MCF 10A (cell line): ENCODE measurements at regions not wholly inside any gene's neighbourhood (a gene's known extent, or its start where the extent isn't known, plus 50 kb on each side); places are given as distances from the start of the nearest gene placed in this dataset.

Experiments used
- BruUV-seq: library from RNA; stranded (reverse); fragments of 400-500 nt; replicated peaks from 2 replicates; lab custom pipeline; 2021; lab: Mats Ljungman, UMichigan
- CTCF ChIA-PET: fragments of 300-600 bp; sonication (Branson Sonifier 250); formaldehyde crosslinking; extraction: SDS; loops from one replicate; lab custom pipeline; 2021; ENCODE audit warnings: antibody characterized with exemption, inconsistent platforms; lab: Yijun Ruan, JAX
- POLR2A ChIA-PET: fragments of 300-600, 350-650 bp; sonication (Branson Sonifier 250); formaldehyde crosslinking; extraction: SDS; loops from one replicate; lab custom pipeline; 2020; ENCODE audit warnings: antibody characterized with exemption, inconsistent platforms; lab: Yijun Ruan, JAX
- DNase-seq: peaks from one replicate; pipeline ENCODE4 v3.0.0-alpha.2; 2018; ENCODE audit not compliant: unreplicated experiment
- H3K27ac Mint-ChIP-seq: one replicate; pipeline ENCODE4 v1.8.0; 2022; ENCODE audit warnings: mild to moderate bottlenecking, low read depth, mixed read lengths; ENCODE audit not compliant: unreplicated experiment
- H3K27me3 Mint-ChIP-seq: one replicate; pipeline ENCODE4 v1.8.0; 2022; ENCODE audit warnings: mixed read lengths; ENCODE audit not compliant: insufficient read depth, unreplicated experiment
- H3K36me3 Mint-ChIP-seq: one replicate; pipeline ENCODE4 v1.8.0; 2022; ENCODE audit warnings: mild to moderate bottlenecking, moderate library complexity, mixed read lengths; ENCODE audit not compliant: insufficient read depth, unreplicated experiment
- H3K4me1 Mint-ChIP-seq: one replicate; pipeline ENCODE4 v1.8.0; 2022; ENCODE audit warnings: mixed read lengths; ENCODE audit not compliant: insufficient read depth, unreplicated experiment
- H3K4me3 Mint-ChIP-seq: one replicate; pipeline ENCODE4 v1.8.0; 2022; ENCODE audit warnings: mild to moderate bottlenecking, moderate library complexity, mixed read lengths; ENCODE audit not compliant: unreplicated experiment
- H3K9me3 Mint-ChIP-seq: one replicate; pipeline ENCODE4 v1.8.0; 2022; ENCODE audit warnings: mixed read lengths; ENCODE audit not compliant: unreplicated experiment
- intact Hi-C: fragments of 100-400 bp; cut with micrococcal nuclease; formaldehyde crosslinking; loops from 2 replicates; pipeline ENCODE4 v1.14.1; 2022
- TF ChIP-seq, protein P1 (sequence below): fragments of 200-600 bp; IDR thresholded peaks from one replicate; pipeline ENCODE4 v1.8.0; 2022; ENCODE audit warnings: antibody characterized with exemption, mild to moderate bottlenecking; ENCODE audit not compliant: unreplicated experiment

GRCh38 chr1:198829356-198829755, 190.5 kb downstream of the PTPRC start:
- Mint-ChIP-seq H3K9me3 (no peaks in the 10 kb centered on the region), H3K4me1 (peaks cover 19% of the 10 kb centered on the region), H3K36me3 (no peaks in the 10 kb centered on the region), H3K4me3 (no peak overlapping the region), H3K27me3 (no peaks in the 10 kb centered on the region), H3K27ac (no peak overlapping the region)
- ChIA-PET POLR2A (interaction anchor here (0.7 to 1.0 kb wide), 2 partner anchors 17 to 93 kb away, joined by 3 read pairs; no protein-coding TSS in a partner anchor), CTCF (no interaction called here)
- no peak for DNase-seq
- no TSS peak for BruUV-seq
- intact Hi-C loops, result no loop called here
- TF ChIP-seq, protein P1, sequence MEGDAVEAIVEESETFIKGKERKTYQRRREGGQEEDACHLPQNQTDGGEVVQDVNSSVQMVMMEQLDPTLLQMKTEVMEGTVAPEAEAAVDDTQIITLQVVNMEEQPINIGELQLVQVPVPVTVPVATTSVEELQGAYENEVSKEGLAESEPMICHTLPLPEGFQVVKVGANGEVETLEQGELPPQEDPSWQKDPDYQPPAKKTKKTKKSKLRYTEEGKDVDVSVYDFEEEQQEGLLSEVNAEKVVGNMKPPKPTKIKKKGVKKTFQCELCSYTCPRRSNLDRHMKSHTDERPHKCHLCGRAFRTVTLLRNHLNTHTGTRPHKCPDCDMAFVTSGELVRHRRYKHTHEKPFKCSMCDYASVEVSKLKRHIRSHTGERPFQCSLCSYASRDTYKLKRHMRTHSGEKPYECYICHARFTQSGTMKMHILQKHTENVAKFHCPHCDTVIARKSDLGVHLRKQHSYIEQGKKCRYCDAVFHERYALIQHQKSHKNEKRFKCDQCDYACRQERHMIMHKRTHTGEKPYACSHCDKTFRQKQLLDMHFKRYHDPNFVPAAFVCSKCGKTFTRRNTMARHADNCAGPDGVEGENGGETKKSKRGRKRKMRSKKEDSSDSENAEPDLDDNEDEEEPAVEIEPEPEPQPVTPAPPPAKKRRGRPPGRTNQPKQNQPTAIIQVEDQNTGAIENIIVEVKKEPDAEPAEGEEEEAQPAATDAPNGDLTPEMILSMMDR, result no peak

DNA sequence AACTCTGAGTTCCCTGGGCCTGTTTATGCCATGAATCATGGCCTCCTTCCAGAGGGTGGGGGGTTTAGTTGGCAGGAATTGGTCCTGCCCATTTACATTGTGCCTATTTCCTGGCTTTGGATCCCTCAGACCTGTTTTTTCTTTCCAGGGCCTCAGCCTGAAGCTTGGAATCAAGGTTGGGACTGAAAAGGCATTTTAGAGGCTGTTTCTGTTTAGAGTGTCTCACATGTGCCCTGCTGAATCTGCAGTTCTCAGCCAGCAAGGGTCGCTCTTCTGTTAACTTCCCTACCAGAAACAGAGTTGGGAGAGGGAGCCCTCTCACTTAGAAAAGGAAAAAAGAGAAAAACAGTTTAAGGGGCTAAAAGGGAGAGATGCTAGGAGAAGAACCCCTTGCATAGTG, 191.1 kb downstream of the PTPRC start:
- H3K27me3 Mint-ChIP-seq, result no peaks in the 10 kb centered on the region
- H3K9me3 Mint-ChIP-seq, result no peaks in the 10 kb centered on the region
- peak overlapping the region; percentile 52 for H3K27ac Mint-ChIP-seq
- ChIA-PET POLR2A (interaction anchor here (0.6 to 0.7 kb wide), 2 partner anchors 23 to 92 kb away, joined by 3 read pairs; no protein-coding TSS in a partner anchor), CTCF (no interaction called here)
- TF ChIP-seq, protein P1, result no peak
- peaks cover 19% of the 10 kb centered on the region for H3K4me1 Mint-ChIP-seq
- no TSS peak for BruUV-seq
- intact Hi-C loops, result no loop called here
- H3K36me3 Mint-ChIP-seq, result no peaks in the 10 kb centered on the region
- no peak overlapping the region for H3K4me3 Mint-ChIP-seq
- peak; percentile 20 for DNase-seq

GRCh38 chr1:198830412-198830811, 191.6 kb downstream of the PTPRC start:
- POLR2A ChIA-PET, result interaction anchor here (0.6 to 0.7 kb wide), 2 partner anchors 22 to 92 kb away, joined by 3 read pairs; no protein-coding TSS in a partner anchor

DNA sequence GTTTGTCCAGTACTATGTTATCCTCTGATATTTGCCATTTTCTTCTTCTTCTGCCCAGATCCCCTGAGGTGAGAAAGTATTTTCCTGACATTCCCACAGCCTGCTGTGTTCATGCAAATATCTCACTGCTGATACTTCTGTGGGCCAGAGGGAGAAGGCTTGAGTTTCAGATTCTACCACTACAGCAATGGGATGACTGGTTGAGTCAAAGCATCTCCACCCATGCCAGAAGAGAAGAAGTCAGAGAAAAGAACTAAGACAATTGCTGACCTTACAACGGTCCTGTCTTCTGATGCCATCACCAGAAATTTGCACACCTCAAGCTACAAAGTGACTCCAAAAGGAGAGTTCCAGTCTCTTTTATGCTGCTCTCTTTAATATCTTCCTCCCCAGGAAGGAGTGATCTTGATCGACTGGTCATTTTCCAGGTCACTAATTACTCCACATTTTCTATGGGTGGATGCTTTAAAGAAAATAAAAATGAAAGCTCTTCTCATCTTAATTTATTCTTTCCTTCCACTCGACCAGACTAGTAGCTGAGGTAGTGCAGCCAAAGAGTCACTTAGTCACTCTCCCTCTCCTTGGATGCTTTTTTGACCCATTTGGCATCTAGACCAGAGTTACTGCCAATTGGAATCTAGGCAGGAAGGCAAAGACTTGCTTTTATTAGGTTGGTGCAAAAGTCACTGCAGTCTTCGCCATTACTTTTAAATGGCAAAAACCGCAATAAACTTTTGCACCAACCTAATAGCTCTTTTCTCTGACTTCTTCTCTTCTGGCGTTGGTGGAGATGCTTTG, 195.1 kb downstream of the PTPRC start:
- no peak overlapping the region for H3K4me3 Mint-ChIP-seq
- CTCF ChIA-PET, result interaction anchor here (0.6 to 1.2 kb wide), 5 partner anchors 7 to 1675 kb away, joined by 3 to 5 read pairs (median 4); no protein-coding TSS in a partner anchor
- DNase-seq, result no peak
- no peak overlapping the region for H3K27ac Mint-ChIP-seq
- H3K9me3 Mint-ChIP-seq, result no peaks in the 10 kb centered on the region
- intact Hi-C loops, result no loop called here
- no peaks in the 10 kb centered on the region for H3K36me3 Mint-ChIP-seq
- H3K4me1 Mint-ChIP-seq, result peaks cover 36% of the 10 kb centered on the region
- BruUV-seq, result no TSS peak
- POLR2A ChIA-PET, result interaction anchor here (0.6 to 0.9 kb wide), 2 partner anchors 38 to 566 kb away, joined by 3 to 4 read pairs; no protein-coding TSS in a partner anchor
- no peaks in the 10 kb centered on the region for H3K27me3 Mint-ChIP-seq
- TF ChIP-seq, protein P1, result no peak

More at GRCh38 chr1:198830412-198830811, 191.6 kb downstream of the PTPRC start:
- H3K9me3 Mint-ChIP-seq, result no peaks in the 10 kb centered on the region
- TF ChIP-seq, protein P1, result no peak
- H3K36me3 Mint-ChIP-seq, result no peaks in the 10 kb centered on the region
- CTCF ChIA-PET, result interaction anchor here (2.4 kb wide), 1 partner anchor 13 kb away, joined by 7 read pairs; no protein-coding TSS in a partner anchor
- no peak overlapping the region for H3K4me3 Mint-ChIP-seq
- DNase-seq, result no peak
- peak overlapping the region; percentile 52 for H3K27ac Mint-ChIP-seq
- BruUV-seq, result no TSS peak
- no peaks in the 10 kb centered on the region for H3K27me3 Mint-ChIP-seq
- intact Hi-C loops, result no loop called here
- H3K4me1 Mint-ChIP-seq, result peaks cover 19% of the 10 kb centered on the region
